ENCODE measurements at regions not wholly inside any gene's neighbourhood (a gene's known extent, or its start where the extent isn't known, plus 50 kb on each side); places are given as distances from the start of the nearest gene placed in this dataset.

- no peak overlapping the region for H3K27ac ChIP-seq (ENCODE audit: low read length)
- H4K20me1 ChIP-seq (ENCODE audit: insufficient read depth, low read length): no peaks in the 10 kb centered on the region
- no peaks in the 10 kb centered on the region for H3F3A ChIP-seq (ENCODE audit: insufficient read depth, low read length)
- no peaks in the 10 kb centered on the region for H3K9me2 ChIP-seq (replicated peaks; ENCODE audit: insufficient read depth, low read length)
- TF ChIP-seq EZH2phosphoT487 (IDR thresholded peaks at IDR 0.05; ENCODE audit: low read length) (no peak), CTCF (IDR thresholded peaks at IDR 0.05; ENCODE audit: low read length) (no peak), EZH2 (optimal IDR thresholded peaks at IDR 0.05; ENCODE audit: low read depth, low read length) (no peak)
- H2AFZ ChIP-seq (ENCODE audit: low read length): no peak overlapping the region
- no peak overlapping the region for H3K4me3 ChIP-seq (ENCODE audit: low read length)
- no peak for DNase-seq
- H3K4me1 ChIP-seq (ENCODE audit: low read length): no peaks in the 10 kb centered on the region
- no peak overlapping the region for H3K9ac ChIP-seq (ENCODE audit: low read length)
- H3K79me2 ChIP-seq (ENCODE audit: low read length): no peaks in the 10 kb centered on the region
- H3K4me2 ChIP-seq (ENCODE audit: low read depth, low read length): no peak overlapping the region
- H3K36me3 ChIP-seq (replicated peaks; ENCODE audit: insufficient read depth, low read length): no peaks in the 10 kb centered on the region
- H3K9me3 ChIP-seq (replicated peaks; ENCODE audit: insufficient read depth, low read length): no peaks in the 10 kb centered on the region
- H3K27me3 ChIP-seq (replicated peaks; ENCODE audit: insufficient read depth, low read length): no peaks in the 10 kb centered on the region
These were observed 128.2 kb downstream of the MZT1 start for GRCh38 chr13:72599178-72599743.

DNA sequence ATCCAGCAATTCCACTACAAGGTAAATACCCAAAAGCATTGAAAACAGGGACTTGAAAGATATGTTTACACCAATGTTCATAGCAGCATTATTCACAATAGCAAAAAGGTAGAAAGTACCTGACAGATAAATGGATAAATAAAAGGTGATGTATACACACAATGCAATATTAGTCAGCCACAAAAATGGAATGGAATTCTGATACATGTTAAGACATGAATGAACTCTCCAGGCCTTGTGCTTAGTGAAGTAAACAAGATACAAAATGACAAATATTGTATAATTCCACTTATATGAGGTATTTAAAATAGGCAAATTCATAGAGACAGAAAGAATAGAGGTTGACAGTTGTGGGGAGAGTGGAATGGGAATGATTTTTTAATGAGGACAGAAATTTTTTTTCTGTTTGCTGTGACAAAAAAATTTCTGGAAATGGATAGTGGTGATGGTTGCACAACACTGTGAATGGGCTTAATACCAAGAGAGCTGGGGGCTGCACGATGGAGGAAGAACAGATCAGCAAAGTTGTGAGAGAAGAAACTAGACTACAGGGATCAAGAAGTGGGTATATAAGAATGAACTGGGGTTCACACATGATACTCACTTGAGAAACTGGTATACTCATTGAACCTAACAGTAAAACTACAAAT lies 137.2 kb downstream of the MZT1 start:
- H4K20me1 ChIP-seq (ENCODE audit: insufficient read depth, low read length): no peaks in the 10 kb centered on the region
- no peak overlapping the region for H3K4me2 ChIP-seq (ENCODE audit: low read depth, low read length)
- no peaks in the 10 kb centered on the region for H3K27me3 ChIP-seq (replicated peaks; ENCODE audit: insufficient read depth, low read length)
- no peak overlapping the region for H3K27ac ChIP-seq (ENCODE audit: low read length)
- H3K36me3 ChIP-seq (replicated peaks; ENCODE audit: insufficient read depth, low read length): no peaks in the 10 kb centered on the region
- H3K9me3 ChIP-seq (replicated peaks; ENCODE audit: insufficient read depth, low read length): no peaks in the 10 kb centered on the region
- H3F3A ChIP-seq (ENCODE audit: insufficient read depth, low read length): no peaks in the 10 kb centered on the region
- no peaks in the 10 kb centered on the region for H3K79me2 ChIP-seq (ENCODE audit: low read length)
- TF ChIP-seq EZH2phosphoT487 (IDR thresholded peaks at IDR 0.05; ENCODE audit: low read length) (no peak), CTCF (IDR thresholded peaks at IDR 0.05; ENCODE audit: low read length) (no peak), EZH2 (optimal IDR thresholded peaks at IDR 0.05; ENCODE audit: low read depth, low read length) (no peak)
- no peaks in the 10 kb centered on the region for H3K9me2 ChIP-seq (replicated peaks; ENCODE audit: insufficient read depth, low read length)
- H3K9ac ChIP-seq (ENCODE audit: low read length): no peak overlapping the region
- no peak overlapping the region for H3K4me3 ChIP-seq (ENCODE audit: low read length)
- no peak for DNase-seq
- H2AFZ ChIP-seq (ENCODE audit: low read length): no peak overlapping the region
- H3K4me1 ChIP-seq (ENCODE audit: low read length): 0 out of 2 replicates have a peak, but pooled peaks cover 4% of the 10 kb centered on the region

GRCh38 chr13:72586518-72586917 lies 140.9 kb downstream of the MZT1 start:
- no peak for DNase-seq
- Histone ChIP-seq H3K27me3 (replicated peaks; ENCODE audit: insufficient read depth, low read length) (no peaks in the 10 kb centered on the region), H3K4me3 (ENCODE audit: low read length) (no peak overlapping the region), H3K9me3 (replicated peaks; ENCODE audit: insufficient read depth, low read length) (no peaks in the 10 kb centered on the region), H3K36me3 (replicated peaks; ENCODE audit: insufficient read depth, low read length) (no peaks in the 10 kb centered on the region), H3K9me2 (replicated peaks; ENCODE audit: insufficient read depth, low read length) (no peaks in the 10 kb centered on the region), H3K79me2 (ENCODE audit: low read length) (no peaks in the 10 kb centered on the region), H2AFZ (ENCODE audit: low read length) (no peak overlapping the region), H4K20me1 (ENCODE audit: insufficient read depth, low read length) (no peaks in the 10 kb centered on the region), H3K4me2 (ENCODE audit: low read depth, low read length) (no peak overlapping the region), H3F3A (ENCODE audit: insufficient read depth, low read length) (no peaks in the 10 kb centered on the region), H3K4me1 (ENCODE audit: low read length) (0 out of 2 replicates have a peak, but pooled peaks cover 5% of the 10 kb centered on the region), H3K27ac (ENCODE audit: low read length) (no peak overlapping the region), H3K9ac (ENCODE audit: low read length) (no peak overlapping the region)
- TF ChIP-seq EZH2 (optimal IDR thresholded peaks at IDR 0.05; ENCODE audit: low read depth, low read length) (no peak), EZH2phosphoT487 (IDR thresholded peaks at IDR 0.05; ENCODE audit: low read length) (no peak)

GRCh38 chr13:72585254-72585653 lies 142.2 kb downstream of the MZT1 start:
- no peak overlapping the region for H3K9ac ChIP-seq (ENCODE audit: low read length)
- no peak overlapping the region for H3K4me3 ChIP-seq (ENCODE audit: low read length)
- no peak overlapping the region for H2AFZ ChIP-seq (ENCODE audit: low read length)
- TF ChIP-seq CTCF (IDR thresholded peaks at IDR 0.05; ENCODE audit: low read length): no peak
- no peak for TF ChIP-seq EZH2 (optimal IDR thresholded peaks at IDR 0.05; ENCODE audit: low read depth, low read length)
- no peak for TF ChIP-seq EZH2phosphoT487 (IDR thresholded peaks at IDR 0.05; ENCODE audit: low read length)
- H3F3A ChIP-seq (ENCODE audit: insufficient read depth, low read length): no peaks in the 10 kb centered on the region
- no peaks in the 10 kb centered on the region for H3K9me2 ChIP-seq (replicated peaks; ENCODE audit: insufficient read depth, low read length)
- H3K4me2 ChIP-seq (ENCODE audit: low read depth, low read length): no peak overlapping the region
- peak; percentile 30 for DNase-seq
- H3K36me3 ChIP-seq (replicated peaks; ENCODE audit: insufficient read depth, low read length): no peaks in the 10 kb centered on the region
- H4K20me1 ChIP-seq (ENCODE audit: insufficient read depth, low read length): no peaks in the 10 kb centered on the region
- H3K9me3 ChIP-seq (replicated peaks; ENCODE audit: insufficient read depth, low read length): no peaks in the 10 kb centered on the region
- 0 out of 2 replicates have a peak, but pooled peaks cover 5% of the 10 kb centered on the region for H3K4me1 ChIP-seq (ENCODE audit: low read length)
- no peak overlapping the region for H3K27ac ChIP-seq (ENCODE audit: low read length)
- H3K79me2 ChIP-seq (ENCODE audit: low read length): no peaks in the 10 kb centered on the region
- no peaks in the 10 kb centered on the region for H3K27me3 ChIP-seq (replicated peaks; ENCODE audit: insufficient read depth, low read length)
